Gastrocnemius medialis (tissue), 4 donors: ENCODE measurements at regions not wholly inside any gene's neighbourhood (a gene's known extent, or its start where the extent isn't known, plus 50 kb on each side); places are given as distances from the start of the nearest gene placed in this dataset.

Experiments
- CTCF ChIP-seq, 5 experiments: fragments of 450-650 bp in 3 of 5; fragments of 200-600 bp in 2 of 5; sonication (generic) in 2 of 5; IDR thresholded peaks in 4 of 5; conservative IDR thresholded peaks in 1 of 5; 1 replicate in 4 of 5; 2 replicates in 1 of 5; pipeline ENCODE4 v1.5.1; 2016 to 2019; ENCODE audit warnings: antibody characterized with exemption in 5 of 5, mild to moderate bottlenecking in 3 of 5, moderate library complexity in 3 of 5
- POLR2A ChIP-seq, 2 donors: fragments of 450-650 bp; IDR thresholded peaks; one replicate each; pipeline ENCODE4 v1.6.1; 2017; ENCODE audit warnings: antibody characterized with exemption in 2 of 2, mild to moderate bottlenecking in 2 of 2, moderate library complexity in 2 of 2

- TF ChIP-seq CTCF (IDR thresholded peaks at IDR 0.05 in 4 of 5, conservative IDR thresholded peaks at IDR 0.05 in 1 of 5) (no peak), POLR2A (IDR thresholded peaks at IDR 0.05) (no peak)
Observed at GRCh38 chr12:61652265-61652664, 607.9 kb upstream of the USP15 start.
